Panc1 (cell line): ENCODE measurements at regions not wholly inside any gene's neighbourhood (a gene's known extent, or its start where the extent isn't known, plus 50 kb on each side); places are given as distances from the start of the nearest gene placed in this dataset.

Experiments
- POLR2AphosphoS5 ChIP-seq: IDR thresholded peaks from 2 replicates; pipeline ENCODE4 v1.6.1; 2012; ENCODE audit warnings: mild to moderate bottlenecking, low read depth, low read length, moderate library complexity
- REST ChIP-seq, 2 experiments: IDR thresholded peaks; 2 replicates each; pipeline ENCODE4 v1.6.1; 2011 to 2012; ENCODE audit warnings: low read depth in 2 of 2, control low read depth in 1 of 2, low read length in 1 of 2, mild to moderate bottlenecking in 1 of 2, moderate library complexity in 1 of 2; ENCODE audit not compliant: insufficient read depth in 1 of 2
- SIN3A ChIP-seq: IDR thresholded peaks from 2 replicates; pipeline ENCODE4 v1.6.1; 2012; ENCODE audit warnings: low read depth, mild to moderate bottlenecking, low read length, moderate library complexity, borderline replicate concordance; ENCODE audit not compliant: insufficient read depth
- TCF7L2 ChIP-seq: IDR thresholded peaks from 2 replicates; pipeline ENCODE4 v1.6.1; 2011; ENCODE audit warnings: mild to moderate bottlenecking, low read depth, low read length, inconsistent platforms
- TF ChIP-seq, protein P1 (sequence below): fragments of 450-650 bp; IDR thresholded peaks from 2 replicates; pipeline ENCODE4 v1.5.1; 2017; ENCODE audit warnings: mild to moderate bottlenecking

- TF ChIP-seq, protein P1, sequence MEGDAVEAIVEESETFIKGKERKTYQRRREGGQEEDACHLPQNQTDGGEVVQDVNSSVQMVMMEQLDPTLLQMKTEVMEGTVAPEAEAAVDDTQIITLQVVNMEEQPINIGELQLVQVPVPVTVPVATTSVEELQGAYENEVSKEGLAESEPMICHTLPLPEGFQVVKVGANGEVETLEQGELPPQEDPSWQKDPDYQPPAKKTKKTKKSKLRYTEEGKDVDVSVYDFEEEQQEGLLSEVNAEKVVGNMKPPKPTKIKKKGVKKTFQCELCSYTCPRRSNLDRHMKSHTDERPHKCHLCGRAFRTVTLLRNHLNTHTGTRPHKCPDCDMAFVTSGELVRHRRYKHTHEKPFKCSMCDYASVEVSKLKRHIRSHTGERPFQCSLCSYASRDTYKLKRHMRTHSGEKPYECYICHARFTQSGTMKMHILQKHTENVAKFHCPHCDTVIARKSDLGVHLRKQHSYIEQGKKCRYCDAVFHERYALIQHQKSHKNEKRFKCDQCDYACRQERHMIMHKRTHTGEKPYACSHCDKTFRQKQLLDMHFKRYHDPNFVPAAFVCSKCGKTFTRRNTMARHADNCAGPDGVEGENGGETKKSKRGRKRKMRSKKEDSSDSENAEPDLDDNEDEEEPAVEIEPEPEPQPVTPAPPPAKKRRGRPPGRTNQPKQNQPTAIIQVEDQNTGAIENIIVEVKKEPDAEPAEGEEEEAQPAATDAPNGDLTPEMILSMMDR = no peak
- TF ChIP-seq POLR2AphosphoS5 (no peak), SIN3A (no peak), TCF7L2 (no peak), REST (IDR thresholded peaks at IDR 0.05; ENCODE audit: insufficient read depth in 1 of 2, low read depth in 2 of 2, low read length in 1 of 2) (no peak)
Measured at GRCh38 chr4:9679704-9680478, 101.5 kb upstream of the DRD5 start.
